Stimulated activated effector memory CD8-positive, alpha-beta T cell treated with anti-CD3 and anti-CD28 coated beads, Interleukin-12 subunit alpha, Interleukin-12 subunit beta, amount 100 ng/mL, for 72 hours (primary cell): ENCODE measurements at regions not wholly inside any gene's neighbourhood (a gene's known extent, or its start where the extent isn't known, plus 50 kb on each side); places are given as distances from the start of the nearest gene placed in this dataset.
A peak's percentile ranks its signal among the peaks of the same experiment; 100 is the strongest.

Experiments
- ATAC-seq: fragments of 150-1000 bp; cut with Tn5 transposase; 2 replicates; pipeline ENCODE4 v1.10.0; 2021
- DNase-seq, 2 donors: peaks; one replicate each; pipeline ENCODE4 v3.0.0; 2021 to 2022; ENCODE audit warnings: low spot score in 2 of 2
- H3K27ac Mint-ChIP-seq: one replicate; pipeline ENCODE4 v1.8.0; 2022; ENCODE audit warnings: mild to moderate bottlenecking, mixed read lengths
- H3K36me3 Mint-ChIP-seq: one replicate; pipeline ENCODE4 v1.8.0; 2022; ENCODE audit warnings: mild to moderate bottlenecking, mixed read lengths
- H3K4me1 Mint-ChIP-seq: one replicate; pipeline ENCODE4 v1.8.0; 2022; ENCODE audit warnings: mixed read lengths
- H3K4me3 Mint-ChIP-seq: one replicate; pipeline ENCODE4 v1.8.0; 2022; ENCODE audit warnings: mild to moderate bottlenecking, mixed read lengths
- H3K9me3 Mint-ChIP-seq: one replicate; pipeline ENCODE4 v1.8.0; 2022; ENCODE audit warnings: mixed read lengths

GRCh38 chr16:8183176-8184099, 406.9 kb downstream of the TMEM114 start:
- no peak overlapping the region for H3K4me3 Mint-ChIP-seq
- H3K9me3 Mint-ChIP-seq: peaks cover 11% of the 10 kb centered on the region
- no peak for ATAC-seq
- no peaks in the 10 kb centered on the region for H3K4me1 Mint-ChIP-seq
- H3K36me3 Mint-ChIP-seq: no peaks in the 10 kb centered on the region
- DNase-seq: no peak
- no peak overlapping the region for H3K27ac Mint-ChIP-seq

GRCh38 chr16:8182761-8183160, 407.6 kb downstream of the TMEM114 start:
- no peak for ATAC-seq
- Mint-ChIP-seq H3K9me3 (peaks cover 9% of the 10 kb centered on the region), H3K27ac (no peak overlapping the region), H3K36me3 (no peaks in the 10 kb centered on the region), H3K4me3 (no peak overlapping the region), H3K4me1 (no peaks in the 10 kb centered on the region)
- DNase-seq: no peak

GRCh38 chr16:8179615-8180014, 410.7 kb downstream of the TMEM114 start:
- Mint-ChIP-seq H3K27ac (no peak overlapping the region), H3K4me3 (no peak overlapping the region), H3K9me3 (peaks cover 3% of the 10 kb centered on the region), H3K36me3 (no peaks in the 10 kb centered on the region), H3K4me1 (no peaks in the 10 kb centered on the region)
- ATAC-seq: no peak
- no peak for DNase-seq

GRCh38 chr16:8178271-8178670, 412.0 kb downstream of the TMEM114 start:
- Mint-ChIP-seq H3K27ac (no peak overlapping the region), H3K36me3 (no peaks in the 10 kb centered on the region), H3K4me3 (no peak overlapping the region), H3K4me1 (no peaks in the 10 kb centered on the region), H3K9me3 (peaks cover 4% of the 10 kb centered on the region)
- DNase-seq: no peak
- ATAC-seq: no peak

- H3K36me3 Mint-ChIP-seq: no peaks in the 10 kb centered on the region
- no peaks in the 10 kb centered on the region for H3K4me1 Mint-ChIP-seq
- ATAC-seq (no peak), DNase-seq (no peak)
- H3K27ac Mint-ChIP-seq: no peak overlapping the region
- H3K4me3 Mint-ChIP-seq: no peak overlapping the region
- peaks cover 9% of the 10 kb centered on the region for H3K9me3 Mint-ChIP-seq
Measured at GRCh38 chr16:8175411-8175810, 414.9 kb downstream of the TMEM114 start.

- H3K36me3 Mint-ChIP-seq: no peaks in the 10 kb centered on the region
- no peak for ATAC-seq
- peaks cover 12% of the 10 kb centered on the region for H3K9me3 Mint-ChIP-seq
- peak in 1 of 2 donors; percentile 49 for DNase-seq
- no peaks in the 10 kb centered on the region for H3K4me1 Mint-ChIP-seq
- no peak overlapping the region for H3K4me3 Mint-ChIP-seq
- no peak overlapping the region for H3K27ac Mint-ChIP-seq
Measured at GRCh38 chr16:8173111-8173644, 417.1 kb downstream of the TMEM114 start.

- no peak for DNase-seq
- H3K36me3 Mint-ChIP-seq: no peaks in the 10 kb centered on the region
- H3K4me1 Mint-ChIP-seq: no peaks in the 10 kb centered on the region
- ATAC-seq: no peak
- H3K27ac Mint-ChIP-seq: no peak overlapping the region
- H3K4me3 Mint-ChIP-seq: no peak overlapping the region
- peaks cover 12% of the 10 kb centered on the region for H3K9me3 Mint-ChIP-seq
Measured at GRCh38 chr16:8172551-8172950, 417.8 kb downstream of the TMEM114 start.

- no peak overlapping the region for H3K4me3 Mint-ChIP-seq
- H3K27ac Mint-ChIP-seq: no peak overlapping the region
- H3K4me1 Mint-ChIP-seq: no peaks in the 10 kb centered on the region
- no peak for DNase-seq
- peaks cover 13% of the 10 kb centered on the region for H3K9me3 Mint-ChIP-seq
- no peaks in the 10 kb centered on the region for H3K36me3 Mint-ChIP-seq
- ATAC-seq: no peak
Measured at GRCh38 chr16:8168016-8168415, 422.3 kb downstream of the TMEM114 start.

GRCh38 chr16:8167436-8167835, 422.9 kb downstream of the TMEM114 start:
- Mint-ChIP-seq H3K27ac (no peak overlapping the region), H3K9me3 (peaks cover 13% of the 10 kb centered on the region), H3K4me3 (no peak overlapping the region), H3K4me1 (no peaks in the 10 kb centered on the region), H3K36me3 (no peaks in the 10 kb centered on the region)
- ATAC-seq (no peak), DNase-seq (no peak)

- H3K27ac Mint-ChIP-seq: no peak overlapping the region
- no peaks in the 10 kb centered on the region for H3K36me3 Mint-ChIP-seq
- H3K4me1 Mint-ChIP-seq: no peaks in the 10 kb centered on the region
- no peak for ATAC-seq
- DNase-seq: no peak
- no peak overlapping the region for H3K4me3 Mint-ChIP-seq
- H3K9me3 Mint-ChIP-seq: peaks cover 15% of the 10 kb centered on the region
Measured at GRCh38 chr16:8158051-8158450, 432.3 kb downstream of the TMEM114 start.

GRCh38 chr16:8155275-8155674, 435.0 kb downstream of the TMEM114 start:
- Mint-ChIP-seq H3K4me3 (no peak overlapping the region), H3K27ac (no peak overlapping the region), H3K36me3 (no peaks in the 10 kb centered on the region), H3K4me1 (no peaks in the 10 kb centered on the region), H3K9me3 (peaks cover 18% of the 10 kb centered on the region)
- DNase-seq (no peak), ATAC-seq (no peak)

- ATAC-seq: no peak
- Mint-ChIP-seq H3K27ac (no peak overlapping the region), H3K9me3 (peaks cover 16% of the 10 kb centered on the region)
Measured at GRCh38 chr16:8146256-8147012, 443.9 kb downstream of the TMEM114 start.

GRCh38 chr16:8138666-8139065, 451.6 kb downstream of the TMEM114 start:
- no peaks in the 10 kb centered on the region for H3K36me3 Mint-ChIP-seq
- ATAC-seq (no peak), DNase-seq (no peak)
- H3K27ac Mint-ChIP-seq: no peak overlapping the region
- peaks cover 9% of the 10 kb centered on the region for H3K9me3 Mint-ChIP-seq
- H3K4me3 Mint-ChIP-seq: no peak overlapping the region
- no peaks in the 10 kb centered on the region for H3K4me1 Mint-ChIP-seq

More at GRCh38 chr16:8146256-8147012, 443.9 kb downstream of the TMEM114 start:
- Mint-ChIP-seq H3K36me3 (no peaks in the 10 kb centered on the region), H3K4me1 (no peaks in the 10 kb centered on the region), H3K4me3 (no peak overlapping the region)
- no peak for DNase-seq

- Mint-ChIP-seq H3K4me3 (no peak overlapping the region), H3K9me3 (peaks cover 11% of the 10 kb centered on the region), H3K27ac (no peak overlapping the region), H3K4me1 (no peaks in the 10 kb centered on the region), H3K36me3 (no peaks in the 10 kb centered on the region)
- DNase-seq: no peak
- no peak for ATAC-seq
Measured at GRCh38 chr16:8137606-8138005, 452.7 kb downstream of the TMEM114 start.

GRCh38 chr16:8130197-8130596, 460.1 kb downstream of the TMEM114 start:
- Mint-ChIP-seq H3K4me3 (no peak overlapping the region), H3K27ac (no peak overlapping the region), H3K4me1 (no peaks in the 10 kb centered on the region), H3K36me3 (no peaks in the 10 kb centered on the region), H3K9me3 (peaks cover 14% of the 10 kb centered on the region)
- DNase-seq: no peak
- ATAC-seq: no peak
